ENCODE measurements at regions not wholly inside any gene's neighbourhood (a gene's known extent, or its start where the extent isn't known, plus 50 kb on each side); places are given as distances from the start of the nearest gene placed in this dataset.

- DNase-seq (ENCODE audit: low read depth): no peak
Observed at GRCh38 chr14:32022938-32023466, 54.1 kb upstream of the ARHGAP5 start.

- no peak for DNase-seq (ENCODE audit: low read depth)
Observed at GRCh38 chr14:32023540-32023939, 53.6 kb upstream of the ARHGAP5 start.

DNA sequence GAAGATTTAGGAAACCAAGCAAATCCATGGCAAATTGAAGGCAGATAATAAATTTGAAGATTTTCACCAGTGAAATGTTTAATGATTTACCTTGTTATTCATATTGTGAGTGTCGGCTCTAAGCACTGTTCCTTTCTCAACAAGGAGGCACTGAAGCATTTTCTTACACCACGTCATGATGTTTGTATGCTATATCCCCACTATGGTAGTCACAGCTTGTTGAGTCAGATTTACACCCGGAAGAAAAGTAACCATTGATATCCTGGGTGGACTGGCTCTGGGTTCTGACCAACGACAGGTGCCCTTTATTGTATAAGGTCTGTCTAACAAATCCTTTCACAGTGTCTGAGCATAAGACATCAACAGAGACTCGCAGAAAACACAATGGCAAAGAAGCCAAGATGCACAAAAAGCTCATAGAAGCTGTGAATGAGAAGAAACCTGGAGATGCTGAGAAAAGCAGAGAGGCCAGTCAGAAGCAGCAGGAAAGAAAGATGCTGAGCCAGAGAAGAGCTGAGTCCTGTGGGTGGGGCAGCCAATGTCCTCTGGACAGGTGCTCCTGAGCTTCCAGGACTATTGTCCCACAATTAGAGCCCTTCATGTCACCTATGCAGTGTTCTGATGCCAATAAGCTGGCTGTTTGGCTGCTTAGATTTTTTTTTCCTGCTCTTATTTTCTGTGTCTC, 49.7 kb upstream of the ARHGAP5 start:
- DNase-seq (ENCODE audit: low read depth): no peak

All from stimulated activated CD8-positive, alpha-beta memory T cell treated with anti-CD3 and anti-CD28 coated beads, Interleukin-15, amount 100 ng/mL, for 24 hours (primary cell).